ENCODE measurements at regions not wholly inside any gene's neighbourhood (a gene's known extent, or its start where the extent isn't known, plus 50 kb on each side); places are given as distances from the start of the nearest gene placed in this dataset.
"Not testable (repeated sequence)": the region's sequence is repeated elsewhere in the genome, so short reads cannot be mapped to it uniquely, and the experiment has no call there.

DNA sequence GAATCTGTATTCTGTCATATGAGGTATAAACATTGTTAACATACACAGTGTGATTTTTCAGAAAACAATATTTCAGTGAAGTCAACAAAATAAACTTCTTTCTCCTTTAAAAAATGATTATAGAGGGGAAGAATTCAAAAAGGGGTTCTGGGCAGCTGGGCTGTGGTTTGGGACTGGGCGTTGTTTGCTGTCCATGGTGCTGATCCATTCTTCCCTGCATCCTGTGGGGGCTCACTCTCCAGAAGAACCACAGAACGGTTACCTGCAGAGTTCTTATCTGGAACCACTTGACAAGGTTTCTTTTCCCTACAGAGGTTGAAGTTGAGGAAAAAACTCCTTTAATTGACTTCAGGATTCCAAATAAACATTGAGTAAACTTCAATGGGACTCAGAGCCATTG, 1091.0 kb downstream of the CDH8 start:
- no peaks in the 10 kb centered on the region for H3K27me3 ChIP-seq (ENCODE audit: insufficient read depth)
- 19% methylated on average over 2 of the region's 2 CpGs for WGBS (ENCODE audit: low lambda C conversion rate)
- H3F3A ChIP-seq (replicated peaks; ENCODE audit: insufficient read depth), result no peaks in the 10 kb centered on the region
- TF ChIP-seq TAF1 (IDR thresholded peaks at IDR 0.05; ENCODE audit: borderline replicate concordance, low read depth, low read length), result no peak
- no peak for TF ChIP-seq RFX5 (IDR thresholded peaks at IDR 0.05; ENCODE audit: low read length)
- peak; percentile 82 for TF ChIP-seq REST (IDR thresholded peaks at IDR 0.05; ENCODE audit: low read depth, low read length)
- no peaks in the 10 kb centered on the region for H3K36me3 ChIP-seq (replicated peaks in 1 of 2; ENCODE audit: control insufficient read depth in 1 of 2, insufficient read depth in 2 of 2, low read length in 1 of 2)
- no peaks in the 10 kb centered on the region for H3K9me2 ChIP-seq
- H3K79me2 ChIP-seq (ENCODE audit: insufficient read depth), result no peaks in the 10 kb centered on the region
- no peak overlapping the region; a peak in 1 of 4 replicates for H3K4me3 ChIP-seq (ENCODE audit: low read depth in 2 of 2, low read length in 1 of 2)
- CTCF ChIA-PET, result no interaction called here
- no peak overlapping the region for H3K9ac ChIP-seq
- H3K4me2 ChIP-seq, result no peak overlapping the region
- POLR2A ChIA-PET, result no interaction called here
- no peaks in the 10 kb centered on the region for H3K4me1 ChIP-seq (ENCODE audit: control insufficient read depth in 1 of 2, insufficient read depth in 2 of 2, low read depth in 1 of 2, low read length in 1 of 2)
- DNase-seq, result no peak
- no peaks in the 10 kb centered on the region for H4K20me1 ChIP-seq (ENCODE audit: insufficient read depth)
- H3K9me3 ChIP-seq, result no peaks in the 10 kb centered on the region; the same call in 1 of the 2 replicates
- H3K27ac ChIP-seq (ENCODE audit: low read depth in 2 of 2, low read length in 1 of 2), result no peak overlapping the region
- H2AFZ ChIP-seq (ENCODE audit: low read depth), result no peak overlapping the region

DNA sequence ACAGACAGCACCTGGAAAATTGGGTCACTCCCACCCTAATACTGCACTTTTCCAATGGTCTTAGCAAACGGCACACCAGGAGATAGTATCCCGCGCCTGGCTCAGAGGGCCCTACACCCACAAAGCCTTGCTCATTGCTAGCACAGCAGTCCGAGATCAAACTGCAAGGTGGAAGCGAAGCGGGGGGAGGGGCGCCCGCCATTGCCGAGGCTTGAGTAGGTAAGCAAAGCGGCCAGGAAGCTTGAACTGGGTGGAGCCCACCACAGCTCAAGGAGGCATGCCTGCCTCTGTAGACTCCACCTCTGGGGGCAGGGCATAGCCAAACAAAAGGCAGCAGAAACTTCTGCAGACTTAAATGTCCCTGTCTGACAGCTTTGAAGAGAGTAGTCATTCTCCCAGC, 1100.0 kb downstream of the CDH8 start:
- H3K36me3 ChIP-seq (replicated peaks in 1 of 2; ENCODE audit: control insufficient read depth in 1 of 2, insufficient read depth in 2 of 2, low read length in 1 of 2); CTCF ChIA-PET; H3K4me2 ChIP-seq; H3K9me2 ChIP-seq; H4K20me1 ChIP-seq (ENCODE audit: insufficient read depth); POLR2A ChIA-PET; H2AFZ ChIP-seq (ENCODE audit: low read depth); H3F3A ChIP-seq (replicated peaks; ENCODE audit: insufficient read depth); H3K9me3 ChIP-seq; H3K27ac ChIP-seq (ENCODE audit: low read depth in 2 of 2, low read length in 1 of 2); H3K79me2 ChIP-seq (ENCODE audit: insufficient read depth); DNase-seq; H3K4me3 ChIP-seq (ENCODE audit: low read depth in 2 of 2, low read length in 1 of 2); H3K27me3 ChIP-seq (ENCODE audit: insufficient read depth); H3K4me1 ChIP-seq (ENCODE audit: control insufficient read depth in 1 of 2, insufficient read depth in 2 of 2, low read depth in 1 of 2, low read length in 1 of 2); H3K9ac ChIP-seq: not testable (repeated sequence)
- WGBS (ENCODE audit: low lambda C conversion rate), result 54% methylated on average over 9 of the region's 10 CpGs

DNA sequence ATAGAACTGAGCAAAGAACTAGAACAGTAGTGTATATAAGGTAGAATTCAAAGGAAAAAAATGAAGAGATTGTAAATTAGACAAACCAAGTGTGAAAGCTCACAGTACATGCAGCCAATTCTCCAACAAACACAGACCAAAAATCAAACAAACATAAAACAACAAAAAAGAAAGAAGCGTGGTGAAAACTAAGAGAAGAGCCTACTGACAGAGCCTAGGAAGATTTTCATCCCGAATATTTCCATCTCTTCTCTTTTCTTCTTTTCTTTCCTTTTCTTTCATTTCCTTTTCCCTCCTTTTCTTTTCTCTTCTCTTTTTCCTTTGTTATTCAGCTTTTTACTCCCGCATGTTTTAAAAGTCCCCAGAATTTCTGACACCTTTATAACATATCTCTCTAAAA, 1103.6 kb downstream of the CDH8 start:
- no peaks in the 10 kb centered on the region for H3K4me1 ChIP-seq (ENCODE audit: control insufficient read depth in 1 of 2, insufficient read depth in 2 of 2, low read depth in 1 of 2, low read length in 1 of 2)
- no peaks in the 10 kb centered on the region for H3K9me3 ChIP-seq
- H3K36me3 ChIP-seq (replicated peaks in 1 of 2; ENCODE audit: control insufficient read depth in 1 of 2, insufficient read depth in 2 of 2, low read length in 1 of 2), result no peaks in the 10 kb centered on the region
- H3F3A ChIP-seq (replicated peaks; ENCODE audit: insufficient read depth), result no peaks in the 10 kb centered on the region
- ChIA-PET POLR2A (no interaction called here), CTCF (no interaction called here)
- DNase-seq, result no peak
- WGBS (ENCODE audit: low lambda C conversion rate), result 13% methylated on average over 3 of the region's 3 CpGs
- H3K9ac ChIP-seq, result no peak overlapping the region
- no peaks in the 10 kb centered on the region for H3K27me3 ChIP-seq (ENCODE audit: insufficient read depth)
- H4K20me1 ChIP-seq (ENCODE audit: insufficient read depth), result no peaks in the 10 kb centered on the region
- H2AFZ ChIP-seq (ENCODE audit: low read depth), result no peak overlapping the region
- no peaks in the 10 kb centered on the region for H3K9me2 ChIP-seq
- H3K27ac ChIP-seq (ENCODE audit: low read depth in 2 of 2, low read length in 1 of 2), result no peak overlapping the region
- H3K79me2 ChIP-seq (ENCODE audit: insufficient read depth), result no peaks in the 10 kb centered on the region
- no peak overlapping the region for H3K4me2 ChIP-seq
- no peak overlapping the region for H3K4me3 ChIP-seq (ENCODE audit: low read depth in 2 of 2, low read length in 1 of 2)
- TF ChIP-seq IRF3 (IDR thresholded peaks at IDR 0.05; ENCODE audit: low read depth, low read length) (no peak), REST (IDR thresholded peaks at IDR 0.05; ENCODE audit: low read depth, low read length) (no peak), MXI1 (IDR thresholded peaks at IDR 0.05; ENCODE audit: low read depth, low read length) (no peak), GATA2 (CRISPR knock-in tag; IDR thresholded peaks at IDR 0.05) (no peak), FOXJ3 (CRISPR knock-in tag; IDR thresholded peaks at IDR 0.05) (no peak), POLR2AphosphoS5 (IDR thresholded peaks at IDR 0.05; ENCODE audit: low read depth, low read length) (no peak), EP300 (IDR thresholded peaks at IDR 0.05; ENCODE audit: borderline replicate concordance in 1 of 2, low read depth in 1 of 2, low read length in 1 of 2) (no peak), FOXM1 (IDR thresholded peaks at IDR 0.05; ENCODE audit: low read depth) (no peak), TCF12 (IDR thresholded peaks at IDR 0.05) (no peak)
- TF ChIP-seq, protein P1, sequence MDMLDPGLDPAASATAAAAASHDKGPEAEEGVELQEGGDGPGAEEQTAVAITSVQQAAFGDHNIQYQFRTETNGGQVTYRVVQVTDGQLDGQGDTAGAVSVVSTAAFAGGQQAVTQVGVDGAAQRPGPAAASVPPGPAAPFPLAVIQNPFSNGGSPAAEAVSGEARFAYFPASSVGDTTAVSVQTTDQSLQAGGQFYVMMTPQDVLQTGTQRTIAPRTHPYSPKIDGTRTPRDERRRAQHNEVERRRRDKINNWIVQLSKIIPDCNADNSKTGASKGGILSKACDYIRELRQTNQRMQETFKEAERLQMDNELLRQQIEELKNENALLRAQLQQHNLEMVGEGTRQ (IDR thresholded peaks at IDR 0.05; ENCODE audit: borderline replicate concordance, low read depth, low read length), result no peak

All from SK-N-SH (cell line).